Ovary (tissue), 7 donors: ENCODE measurements at regions not wholly inside any gene's neighbourhood (a gene's known extent, or its start where the extent isn't known, plus 50 kb on each side); places are given as distances from the start of the nearest gene placed in this dataset.

Source experiments
- DNase-seq, 5 donors: peaks; one replicate each; pipeline ENCODE4 v3.0.0-alpha.2; 2019 to 2020
- H3K27ac ChIP-seq, 2 donors: fragments of 200-600 bp; one replicate each; pipeline versions ENCODE4 v1.5.1 to v1.8.0; 2019 to 2022
- H3K27me3 ChIP-seq: fragments of 200-600 bp; one replicate; pipeline ENCODE4 v1.8.0; 2022
- H3K36me3 ChIP-seq: fragments of 200-600 bp; sonication (generic); one replicate; pipeline ENCODE4 v1.5.1; 2019
- H3K4me1 ChIP-seq: one replicate; pipeline ENCODE4 v1.8.1; 2013; ENCODE audit warnings: mild to moderate bottlenecking, moderate library complexity; ENCODE audit not compliant: insufficient read depth
- H3K4me3 ChIP-seq: fragments of 200-600 bp; sonication (generic); one replicate; pipeline ENCODE4 v1.5.1; 2017
- H3K9me3 ChIP-seq, 2 donors: fragments of 200-600 bp in 1 of 2; sonication (generic) in 1 of 2; one replicate each; pipeline versions ENCODE4 v1.5.1 to v1.8.1; 2013 to 2019; ENCODE audit warnings: mild to moderate bottlenecking in 1 of 2, moderate library complexity in 1 of 2
- CTCF ChIP-seq, 3 donors: fragments of 450-650 bp in 2 of 3; fragments of 200-600 bp in 1 of 3; IDR thresholded peaks; one replicate each; pipeline versions ENCODE4 v1.5.1 to v1.8.0; 2016 to 2022; ENCODE audit warnings: antibody characterized with exemption in 3 of 3, mild to moderate bottlenecking in 1 of 3
- EP300 ChIP-seq: sonication (generic); formaldehyde crosslinking; IDR thresholded peaks from one replicate; pipeline ENCODE4 v1.6.1; 2017; ENCODE audit warnings: antibody characterized with exemption
- POLR2A ChIP-seq: fragments of 450-650 bp; IDR thresholded peaks from one replicate; pipeline ENCODE4 v1.6.1; 2017; ENCODE audit warnings: antibody characterized with exemption, mild to moderate bottlenecking, moderate library complexity
- WGBS, 3 donors: extraction: QIAGEN DNeasy Blood & Tissue Kit in 1 of 3; methylation state at CpG; one replicate each; pipeline versions ENCODE4 v1.1.5 to v1.1.7; 2013 to 2017; 5-methylcytosine and 5-hydroxymethylcytosine counted together
- intact Hi-C, 4 donors: fragments of 100-400 bp; cut with DNase I; formaldehyde crosslinking; loops; one replicate each; pipeline versions ENCODE4 v1.11.0 to v1.15.1; 2022 to 2023
- donor health status: DM: no; HTN: no; CAD: no; lungs with moderate emphysema.
- donor health status: DM: no; HTN: no; CAD: no.
- donor health status: Bipolar disorder and iron deficiency.
- donor health status: DM: no; HTN: no; CAD: no.
- donor health status: DM: yes; HTN: yes; CAD: no.

GRCh38 chr4:31081366-31081765 lies 361.2 kb downstream of the PCDH7 start:
- Histone ChIP-seq H3K4me3 (no peak overlapping the region), H3K27me3 (no peaks in the 10 kb centered on the region), H3K27ac (no peak overlapping the region), H3K4me1 (no peaks in the 10 kb centered on the region), H3K36me3 (no peaks in the 10 kb centered on the region), H3K9me3 (no peaks in the 10 kb centered on the region)
- DNase-seq = no peak
- intact Hi-C loops = no loop called here
- TF ChIP-seq POLR2A (no peak), CTCF (IDR thresholded peaks at IDR 0.05) (no peak), EP300 (no peak)

GRCh38 chr4:31083456-31083855 lies 363.3 kb downstream of the PCDH7 start:
- Histone ChIP-seq H3K36me3 (no peaks in the 10 kb centered on the region), H3K4me3 (no peak overlapping the region), H3K4me1 (no peaks in the 10 kb centered on the region), H3K27ac (no peak overlapping the region), H3K9me3 (no peaks in the 10 kb centered on the region), H3K27me3 (no peaks in the 10 kb centered on the region)
- DNase-seq = no peak
- intact Hi-C loops = no loop called here
- 32 to 58% (median 49%) methylated on average over 3 of the region's 3 CpGs for WGBS, 3 donors
- no peak for TF ChIP-seq POLR2A
- TF ChIP-seq EP300 = no peak
- no peak for TF ChIP-seq CTCF (IDR thresholded peaks at IDR 0.05)

- no peak for DNase-seq
- H3K27ac ChIP-seq = no peak overlapping the region
- 86 to 93% (median 90%) methylated on average over 9 of the region's 9 CpGs for WGBS, 3 donors
- H3K4me1 ChIP-seq = no peaks in the 10 kb centered on the region
- intact Hi-C loops = no loop called here
- no peaks in the 10 kb centered on the region for H3K27me3 ChIP-seq
- no peaks in the 10 kb centered on the region for H3K36me3 ChIP-seq
- H3K4me3 ChIP-seq = no peak overlapping the region
- no peaks in the 10 kb centered on the region for H3K9me3 ChIP-seq
- TF ChIP-seq EP300 = no peak
- TF ChIP-seq POLR2A = no peak
- no peak for TF ChIP-seq CTCF (IDR thresholded peaks at IDR 0.05)
Observed at GRCh38 chr4:31084806-31085416, 364.7 kb downstream of the PCDH7 start.

- no peak overlapping the region for H3K27ac ChIP-seq
Observed at GRCh38 chr4:31085689-31086088, 365.5 kb downstream of the PCDH7 start.

More at GRCh38 chr4:31085689-31086088, 365.5 kb downstream of the PCDH7 start:
- no peak for DNase-seq
- Histone ChIP-seq H3K9me3 (no peaks in the 10 kb centered on the region), H3K36me3 (no peaks in the 10 kb centered on the region), H3K4me3 (no peak overlapping the region), H3K27me3 (no peaks in the 10 kb centered on the region), H3K4me1 (no peaks in the 10 kb centered on the region)
- TF ChIP-seq EP300 (no peak), POLR2A (no peak), CTCF (IDR thresholded peaks at IDR 0.05) (no peak)
- intact Hi-C loops = no loop called here
